ENCODE measurements at regions not wholly inside any gene's neighbourhood (a gene's known extent, or its start where the extent isn't known, plus 50 kb on each side); places are given as distances from the start of the nearest gene placed in this dataset.
"Not testable (repeated sequence)": the region's sequence is repeated elsewhere in the genome, so short reads cannot be mapped to it uniquely, and the experiment has no call there.

DNA sequence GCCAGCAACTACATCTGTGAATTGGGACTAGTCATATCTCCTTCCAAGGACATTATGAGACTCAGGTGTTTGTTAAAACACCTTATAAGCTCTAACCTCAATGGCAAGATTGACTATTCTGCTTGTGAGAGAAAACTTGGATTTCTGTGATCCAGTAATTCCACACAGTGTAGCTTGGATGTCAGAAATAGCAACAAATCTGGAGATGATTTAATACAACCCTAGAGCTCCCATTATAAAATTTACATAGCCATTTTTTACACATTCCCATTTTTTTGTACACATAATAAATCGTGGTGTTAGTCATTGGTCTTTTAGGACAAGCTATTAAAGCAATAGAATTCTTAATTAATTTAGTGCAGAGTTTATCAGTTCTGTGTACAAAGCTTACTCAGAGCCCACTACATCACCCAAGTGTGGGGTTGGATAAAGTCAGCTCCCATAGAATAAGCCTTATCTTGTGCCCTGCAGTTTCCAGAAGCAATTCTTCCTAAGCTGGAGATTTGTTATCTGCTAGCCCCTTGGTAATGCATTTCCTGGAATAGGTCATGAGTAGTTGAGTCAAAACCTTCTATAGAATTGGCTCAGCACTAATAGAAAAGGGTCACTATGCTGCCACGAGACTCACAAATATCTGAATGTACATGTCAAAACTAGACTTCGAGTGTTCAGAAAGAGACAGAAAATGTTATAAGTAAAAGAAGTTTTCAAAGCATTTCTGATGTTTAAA is 434.0 kb upstream of the RUNX1 start:
- DNase-seq: no peak

GRCh38 chr21:35482096-35482495 is 433.0 kb upstream of the RUNX1 start:
- DNase-seq: no peak

- DNase-seq: no peak
Observed at GRCh38 chr21:35481005-35481404, 431.9 kb upstream of the RUNX1 start.

DNA sequence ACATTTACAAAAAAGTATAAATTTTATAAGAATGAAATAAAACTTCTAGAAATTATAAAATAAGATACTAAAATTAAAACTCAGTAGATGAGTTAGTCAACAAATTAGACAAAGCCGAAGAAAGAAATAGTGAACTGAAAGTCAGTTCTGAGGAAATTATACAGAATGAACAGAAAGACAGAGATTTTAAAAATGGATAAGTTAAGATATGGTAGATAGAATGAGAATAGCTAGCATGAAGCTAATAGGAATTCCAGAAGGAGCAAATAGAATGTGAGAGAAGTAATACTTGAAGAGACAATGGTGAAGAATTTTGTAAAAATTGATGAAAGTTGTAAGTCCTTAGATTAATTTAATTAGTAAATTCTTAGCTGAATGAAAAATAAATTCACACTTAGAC is 430.4 kb upstream of the RUNX1 start:
- DNase-seq: no peak

DNA sequence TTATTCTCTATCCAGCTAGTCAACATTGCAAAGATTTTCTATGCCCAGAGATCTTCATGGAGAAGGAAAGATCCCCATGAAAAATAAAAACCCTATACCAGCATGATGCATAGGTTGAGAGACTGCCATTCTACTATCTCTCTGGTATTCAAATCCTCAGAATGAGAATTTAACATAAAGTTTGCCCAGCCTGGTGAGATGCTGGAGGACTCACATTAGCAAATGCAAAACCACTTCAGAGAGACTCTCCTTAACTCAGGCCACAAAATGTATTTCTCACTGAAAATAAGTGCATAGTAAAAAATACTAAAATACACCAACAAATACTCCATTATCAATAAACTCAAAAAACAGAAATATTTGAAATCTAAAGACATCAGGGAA is 430.0 kb upstream of the RUNX1 start:
- no peak for DNase-seq

- DNase-seq: no peak
Observed at GRCh38 chr21:35478161-35479064, 429.3 kb upstream of the RUNX1 start.

GRCh38 chr21:35477622-35478021 is 428.5 kb upstream of the RUNX1 start:
- DNase-seq: no peak

- peak; percentile 4 for DNase-seq
Observed at GRCh38 chr21:35476621-35477395, 427.7 kb upstream of the RUNX1 start.

GRCh38 chr21:35475762-35476161 is 426.7 kb upstream of the RUNX1 start:
- no peak for DNase-seq

DNA sequence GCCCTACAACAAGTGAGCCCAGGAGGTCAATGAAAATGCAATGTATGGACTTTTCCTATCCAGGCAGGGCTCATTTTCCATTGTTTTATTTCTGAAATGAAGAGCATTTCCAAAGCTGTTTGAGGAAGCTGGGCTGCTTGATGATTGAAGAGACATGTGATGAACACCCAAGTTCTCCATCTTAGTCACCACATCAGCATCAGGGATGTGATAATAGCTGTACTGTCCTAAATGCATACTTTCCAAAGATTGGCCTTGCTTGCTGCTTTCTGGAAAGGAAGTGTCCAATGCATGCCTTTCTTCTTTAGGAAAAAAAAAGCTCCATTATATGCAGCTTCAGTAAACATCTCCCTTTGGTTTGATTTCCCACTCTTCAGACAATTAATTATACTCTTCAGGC is 425.9 kb upstream of the RUNX1 start:
- DNase-seq: no peak

DNA sequence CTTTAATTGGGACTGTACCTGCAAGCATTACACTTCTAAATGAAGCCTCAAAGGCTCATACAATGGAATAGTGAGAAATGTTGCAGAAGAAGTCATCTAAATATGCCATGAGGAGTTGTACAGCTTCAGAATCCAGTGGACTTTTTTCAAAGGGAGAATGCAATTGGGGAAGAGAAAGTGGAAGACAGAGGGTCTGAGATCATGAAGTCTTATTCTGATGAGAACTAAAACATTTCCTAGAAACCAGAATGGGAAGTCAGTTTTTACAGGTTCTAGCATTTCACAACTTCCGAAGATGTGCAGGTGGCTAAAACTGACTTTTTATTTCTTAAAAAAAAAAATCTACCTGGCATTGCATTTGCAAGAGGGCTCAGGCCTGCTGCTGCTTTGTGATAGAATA is 424.4 kb upstream of the RUNX1 start:
- no peak for DNase-seq

DNA sequence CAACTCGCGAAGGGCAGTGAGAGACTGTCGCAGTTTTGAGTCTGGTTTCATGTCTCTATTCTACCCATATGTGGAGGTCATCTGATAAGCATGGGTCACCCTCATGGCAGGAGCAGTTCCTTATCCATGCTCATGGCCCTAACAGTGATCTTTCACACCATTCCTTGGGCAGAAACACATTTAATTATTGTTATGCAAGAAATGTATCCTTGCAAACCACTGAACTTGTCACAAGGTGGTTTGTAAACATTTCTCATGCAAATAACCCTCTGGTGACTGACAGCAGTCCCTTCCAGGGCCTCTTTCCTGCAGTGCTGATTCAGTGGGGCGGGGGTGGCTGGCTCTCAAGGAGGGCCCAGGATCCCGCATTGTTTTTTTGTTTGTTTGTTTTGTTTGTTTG is 421.4 kb upstream of the RUNX1 start:
- no peak for DNase-seq

DNA sequence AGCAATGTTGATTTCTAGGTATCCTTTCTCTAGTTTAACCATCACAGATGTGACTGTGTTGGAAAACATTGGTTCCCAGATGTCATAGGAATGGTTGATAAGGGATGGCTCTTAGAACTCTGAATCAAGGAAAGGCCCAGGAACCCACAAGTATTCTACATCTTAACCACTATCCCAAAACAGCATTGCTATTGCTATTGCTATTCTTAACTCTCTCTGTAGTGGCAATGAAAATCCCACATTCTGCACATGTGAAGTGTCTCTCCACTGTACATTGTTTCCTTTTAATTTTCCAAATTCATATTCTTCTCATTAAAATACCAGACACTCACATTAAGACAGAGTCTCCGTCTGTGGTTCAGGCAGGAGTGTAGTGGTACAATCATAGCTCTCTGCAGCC is 420.4 kb upstream of the RUNX1 start:
- no peak for DNase-seq

- DNase-seq: no peak
Observed at GRCh38 chr21:35468991-35469390, 419.9 kb upstream of the RUNX1 start.

GRCh38 chr21:35467566-35467965 is 418.5 kb upstream of the RUNX1 start:
- DNase-seq: no peak

GRCh38 chr21:35466681-35467080 is 417.6 kb upstream of the RUNX1 start:
- not testable (repeated sequence) for DNase-seq

- no peak for DNase-seq
Observed at GRCh38 chr21:35465741-35466140, 416.6 kb upstream of the RUNX1 start.

DNA sequence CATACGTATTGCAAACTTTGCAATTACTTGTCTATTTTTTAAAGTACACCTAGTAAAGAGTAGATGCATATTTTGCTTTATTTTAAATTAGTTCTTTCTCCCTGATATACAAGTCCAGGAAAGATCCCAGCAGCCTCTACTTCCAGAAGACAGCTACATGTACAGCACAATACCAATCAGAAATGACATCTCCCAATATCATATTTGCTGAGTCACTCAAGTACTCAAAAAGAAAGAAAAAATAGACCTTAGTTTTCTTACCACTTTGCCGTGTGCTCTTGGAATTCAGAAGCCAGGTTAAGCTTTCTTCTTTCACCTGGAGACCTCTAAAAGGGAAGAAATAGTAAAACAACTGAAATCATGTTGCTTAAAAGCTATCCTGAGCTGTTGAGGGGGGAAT is 412.6 kb upstream of the RUNX1 start:
- no peak for DNase-seq

DNA sequence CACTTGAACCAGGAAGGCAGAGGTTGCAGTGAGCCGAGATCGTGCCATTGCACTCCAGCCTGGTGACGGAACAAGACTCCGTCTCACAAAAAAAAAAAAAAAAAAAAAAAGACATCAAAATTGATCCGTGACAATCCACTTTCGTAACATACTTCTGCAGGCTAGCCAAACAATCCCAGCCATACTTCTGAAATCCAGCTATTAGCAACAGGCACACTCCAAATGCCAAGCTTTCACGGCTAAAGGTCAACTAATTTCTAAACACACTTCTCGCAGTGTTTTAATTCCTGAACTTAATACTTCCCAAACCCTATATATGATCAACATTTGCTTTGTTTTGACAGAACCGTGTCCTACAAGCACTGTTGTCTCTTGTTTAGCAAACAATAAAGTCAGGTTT is 411.3 kb upstream of the RUNX1 start:
- DNase-seq: no peak

- DNase-seq: no peak
Observed at GRCh38 chr21:35458405-35458804, 409.3 kb upstream of the RUNX1 start.

DNA sequence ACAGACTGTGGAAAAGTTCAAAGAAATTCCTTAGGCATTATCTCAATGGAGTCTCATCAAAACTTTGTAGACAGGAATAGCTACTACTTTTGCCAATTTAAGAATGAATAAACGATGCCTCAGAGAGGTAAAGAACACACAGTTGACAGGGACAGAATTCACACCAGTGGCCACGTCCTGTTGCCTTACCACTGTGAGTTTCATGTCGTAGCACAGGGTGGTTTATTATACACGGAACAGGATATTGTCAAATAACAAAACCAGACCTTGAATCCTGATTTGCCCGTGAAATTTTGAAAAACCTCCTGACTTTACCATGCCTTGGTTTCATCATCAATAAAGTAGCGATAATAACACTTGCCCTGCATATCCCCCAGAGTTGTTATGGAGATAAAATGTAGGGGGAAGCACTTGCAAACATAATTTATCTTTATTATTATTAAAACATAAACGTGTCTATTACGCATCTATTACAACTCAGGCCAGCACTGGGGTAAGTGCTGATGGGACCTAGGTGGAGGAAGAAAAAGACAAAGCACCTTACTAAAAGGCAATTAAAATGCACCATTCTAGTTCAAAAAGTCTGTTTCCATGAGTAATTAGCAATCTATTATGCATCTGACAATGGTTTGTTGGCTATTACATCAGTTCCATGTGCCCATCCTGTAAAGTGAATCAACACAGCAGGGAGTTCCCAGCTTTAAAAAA is 408.1 kb upstream of the RUNX1 start:
- DNase-seq: no peak

GRCh38 chr21:35451276-35451675 is 402.2 kb upstream of the RUNX1 start:
- DNase-seq: no peak

- no peak for DNase-seq
Observed at GRCh38 chr21:35450830-35451229, 401.7 kb upstream of the RUNX1 start.

Data from kidney glomerular epithelial cell (primary cell).